Liver (tissue), 8 donors: ENCODE measurements at regions not wholly inside any gene's neighbourhood (a gene's known extent, or its start where the extent isn't known, plus 50 kb on each side); places are given as distances from the start of the nearest gene placed in this dataset.
A peak's percentile ranks its signal among the peaks of the same experiment; 100 is the strongest.

Experiments
- DNase-seq: peaks from one replicate; pipeline ENCODE4 v3.0.0-alpha.2; 2017; ENCODE audit warnings: low spot score
- H3K27ac ChIP-seq, 2 donors: one replicate each; pipeline ENCODE4 v1.7.0; 2013; ENCODE audit warnings: inconsistent platforms in 2 of 2, low read length in 2 of 2, control low read depth in 1 of 2, low read depth in 1 of 2, mild to moderate bottlenecking in 1 of 2
- H3K27me3 ChIP-seq, 4 donors: one replicate each; pipeline versions ENCODE4 v1.6.1 to v1.7.0; 2013; ENCODE audit warnings: low read length in 3 of 4, inconsistent platforms in 1 of 4, mild to moderate bottlenecking in 1 of 4, moderate library complexity in 1 of 4; ENCODE audit not compliant: control insufficient read depth in 4 of 4, insufficient read depth in 4 of 4
- H3K36me3 ChIP-seq, 4 donors: one replicate each; pipeline versions ENCODE4 v1.6.1 to v1.7.0; 2013; ENCODE audit warnings: low read length in 3 of 4, mild to moderate bottlenecking in 3 of 4, low read depth in 1 of 4, moderate library complexity in 1 of 4; ENCODE audit not compliant: control insufficient read depth in 4 of 4, insufficient read depth in 3 of 4
- H3K4me1 ChIP-seq, 4 donors: one replicate each; pipeline versions ENCODE4 v1.6.1 to v1.7.0; 2013; ENCODE audit warnings: low read length in 3 of 4, mild to moderate bottlenecking in 3 of 4, moderate library complexity in 1 of 4; ENCODE audit not compliant: control insufficient read depth in 4 of 4, insufficient read depth in 4 of 4
- H3K4me3 ChIP-seq, 3 donors: one replicate each; pipeline versions ENCODE4 v1.6.1 to v1.7.0; 2013; ENCODE audit warnings: low read length in 3 of 3, control low read depth in 1 of 3, low read depth in 1 of 3, mild to moderate bottlenecking in 1 of 3
- H3K9ac ChIP-seq, 2 donors: one replicate each; pipeline ENCODE4 v1.7.0; 2013; ENCODE audit warnings: low read length in 2 of 2, mild to moderate bottlenecking in 2 of 2, moderate library complexity in 2 of 2, control low read depth in 1 of 2, low read depth in 1 of 2
- H3K9me3 ChIP-seq, 4 donors: one replicate each; pipeline versions ENCODE4 v1.6.1 to v1.7.0; 2013; ENCODE audit warnings: low read length in 3 of 4; ENCODE audit not compliant: control insufficient read depth in 4 of 4
- EGR1 ChIP-seq, 2 donors: IDR thresholded peaks; 2 replicates each; pipeline ENCODE4 v1.6.1; 2016 to 2018; ENCODE audit warnings: antibody characterized with exemption in 2 of 2, low read depth in 2 of 2
- FOXA1 ChIP-seq: IDR thresholded peaks from 2 replicates; pipeline ENCODE4 v1.6.1; 2016; ENCODE audit warnings: antibody characterized with exemption
- FOXA2 ChIP-seq: IDR thresholded peaks from 2 replicates; pipeline ENCODE4 v1.6.1; 2016; ENCODE audit warnings: antibody characterized with exemption
- GABPA ChIP-seq, 2 donors: IDR thresholded peaks in 1 of 2; conservative IDR thresholded peaks in 1 of 2; 2 replicates each; pipeline ENCODE4 v1.6.1; 2016; ENCODE audit warnings: antibody characterized with exemption in 2 of 2, mild to moderate bottlenecking in 1 of 2, moderate library complexity in 1 of 2
- HNF4A ChIP-seq, 2 donors: conservative IDR thresholded peaks; 2 replicates each; pipeline ENCODE4 v1.6.1; 2016; ENCODE audit warnings: antibody characterized with exemption in 2 of 2, mild to moderate bottlenecking in 2 of 2
- HNF4G ChIP-seq: IDR thresholded peaks from 2 replicates; pipeline ENCODE4 v1.6.1; 2016; ENCODE audit warnings: antibody characterized with exemption
- JUND ChIP-seq, 2 donors: IDR thresholded peaks; 2 replicates each; pipeline ENCODE4 v1.6.1; 2016; ENCODE audit warnings: antibody characterized with exemption in 2 of 2
- NR2F2 ChIP-seq: IDR thresholded peaks from 2 replicates; pipeline ENCODE4 v1.6.1; 2016; ENCODE audit warnings: antibody characterized with exemption
- RAD21 ChIP-seq, 2 donors: IDR thresholded peaks; 2 replicates each; pipeline ENCODE4 v1.6.1; 2016; ENCODE audit warnings: antibody characterized with exemption in 2 of 2, mild to moderate bottlenecking in 2 of 2
- RXRA ChIP-seq, 2 donors: IDR thresholded peaks; 2 replicates each; pipeline ENCODE4 v1.6.1; 2017 to 2018; ENCODE audit warnings: antibody characterized with exemption in 2 of 2, mild to moderate bottlenecking in 1 of 2
- SP1 ChIP-seq: IDR thresholded peaks from 2 replicates; pipeline ENCODE4 v1.6.1; 2018; ENCODE audit warnings: antibody characterized with exemption, mild to moderate bottlenecking
- YY1 ChIP-seq: IDR thresholded peaks from 2 replicates; pipeline ENCODE4 v1.6.1; 2016; ENCODE audit warnings: antibody characterized with exemption, mild to moderate bottlenecking
- WGBS: extraction: QIAGEN DNeasy Blood & Tissue Kit; methylation state at CpG from one replicate; pipeline ENCODE4 v1.1.7; 2013; 5-methylcytosine and 5-hydroxymethylcytosine counted together
- TF ChIP-seq, protein P1 (sequence below): IDR thresholded peaks from 2 replicates; pipeline ENCODE4 v1.6.1; 2016; ENCODE audit warnings: antibody characterized with exemption, mild to moderate bottlenecking
- TF ChIP-seq, protein P2 (sequence below): IDR thresholded peaks from 2 replicates; pipeline ENCODE4 v1.6.1; 2016; ENCODE audit warnings: antibody characterized with exemption
- TF ChIP-seq, protein P3 (sequence below): IDR thresholded peaks from 2 replicates; pipeline ENCODE4 v1.6.1; 2016; ENCODE audit warnings: antibody characterized with exemption
- TF ChIP-seq, protein P4 (sequence below): fragments of 150-350 bp; IDR thresholded peaks from 2 replicates; pipeline ENCODE4 v1.5.1; 2017; ENCODE audit warnings: improper control_type of control experiment, low read depth, low read length; ENCODE audit not compliant: missing input control
- TF ChIP-seq, protein P5 (sequence below): IDR thresholded peaks from 2 replicates; pipeline ENCODE4 v1.6.1; 2016; ENCODE audit warnings: antibody characterized with exemption
- donor health status: healthy.
- donor health status: healthy.
- donor health status: healthy.
- donor health status: healthy.
- donor health status: healthy.

DNA sequence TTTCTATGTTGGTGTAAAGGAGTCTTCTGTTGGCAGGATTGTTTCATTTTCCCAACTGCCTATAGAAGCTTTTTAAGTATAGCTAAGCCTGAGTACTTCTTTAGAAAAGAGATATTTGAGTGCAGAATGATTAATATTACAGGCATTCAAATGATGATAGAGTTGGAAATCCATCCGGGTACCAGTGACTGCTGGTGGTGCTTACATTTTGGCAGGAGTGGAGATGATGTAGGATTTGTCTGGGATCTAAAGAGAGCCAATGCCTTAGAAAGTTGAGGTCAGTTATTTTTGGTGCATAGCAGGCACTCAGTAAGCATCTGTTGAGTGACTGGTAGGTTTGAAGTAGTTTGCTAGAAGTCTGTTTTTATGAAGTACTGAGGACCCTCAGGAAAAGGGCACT, 433.5 kb downstream of the DMAC1 start:
- Histone ChIP-seq H3K27me3 (no peaks in the 10 kb centered on the region), H3K36me3 (no peaks in the 10 kb centered on the region), H3K4me1 (peaks cover 4 to 44% (median 36%) of the 10 kb centered on the region in 4 donors), H3K27ac (no peak overlapping the region), H3K4me3 (no peak overlapping the region), H3K9me3 (no peaks in the 10 kb centered on the region), H3K9ac (no peak overlapping the region)
- TF ChIP-seq GABPA (IDR thresholded peaks at IDR 0.05 in 1 of 2, conservative IDR thresholded peaks at IDR 0.05 in 1 of 2) (no peak), RXRA (IDR thresholded peaks at IDR 0.05) (no peak), EGR1 (IDR thresholded peaks at IDR 0.05; ENCODE audit: low read depth in 2 of 2) (no peak), RAD21 (IDR thresholded peaks at IDR 0.05) (no peak), FOXA1 (no peak), HNF4G (no peak), FOXA2 (no peak)
- TF ChIP-seq, protein P1, sequence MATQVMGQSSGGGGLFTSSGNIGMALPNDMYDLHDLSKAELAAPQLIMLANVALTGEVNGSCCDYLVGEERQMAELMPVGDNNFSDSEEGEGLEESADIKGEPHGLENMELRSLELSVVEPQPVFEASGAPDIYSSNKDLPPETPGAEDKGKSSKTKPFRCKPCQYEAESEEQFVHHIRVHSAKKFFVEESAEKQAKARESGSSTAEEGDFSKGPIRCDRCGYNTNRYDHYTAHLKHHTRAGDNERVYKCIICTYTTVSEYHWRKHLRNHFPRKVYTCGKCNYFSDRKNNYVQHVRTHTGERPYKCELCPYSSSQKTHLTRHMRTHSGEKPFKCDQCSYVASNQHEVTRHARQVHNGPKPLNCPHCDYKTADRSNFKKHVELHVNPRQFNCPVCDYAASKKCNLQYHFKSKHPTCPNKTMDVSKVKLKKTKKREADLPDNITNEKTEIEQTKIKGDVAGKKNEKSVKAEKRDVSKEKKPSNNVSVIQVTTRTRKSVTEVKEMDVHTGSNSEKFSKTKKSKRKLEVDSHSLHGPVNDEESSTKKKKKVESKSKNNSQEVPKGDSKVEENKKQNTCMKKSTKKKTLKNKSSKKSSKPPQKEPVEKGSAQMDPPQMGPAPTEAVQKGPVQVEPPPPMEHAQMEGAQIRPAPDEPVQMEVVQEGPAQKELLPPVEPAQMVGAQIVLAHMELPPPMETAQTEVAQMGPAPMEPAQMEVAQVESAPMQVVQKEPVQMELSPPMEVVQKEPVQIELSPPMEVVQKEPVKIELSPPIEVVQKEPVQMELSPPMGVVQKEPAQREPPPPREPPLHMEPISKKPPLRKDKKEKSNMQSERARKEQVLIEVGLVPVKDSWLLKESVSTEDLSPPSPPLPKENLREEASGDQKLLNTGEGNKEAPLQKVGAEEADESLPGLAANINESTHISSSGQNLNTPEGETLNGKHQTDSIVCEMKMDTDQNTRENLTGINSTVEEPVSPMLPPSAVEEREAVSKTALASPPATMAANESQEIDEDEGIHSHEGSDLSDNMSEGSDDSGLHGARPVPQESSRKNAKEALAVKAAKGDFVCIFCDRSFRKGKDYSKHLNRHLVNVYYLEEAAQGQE = no peak
- TF ChIP-seq, protein P2, sequence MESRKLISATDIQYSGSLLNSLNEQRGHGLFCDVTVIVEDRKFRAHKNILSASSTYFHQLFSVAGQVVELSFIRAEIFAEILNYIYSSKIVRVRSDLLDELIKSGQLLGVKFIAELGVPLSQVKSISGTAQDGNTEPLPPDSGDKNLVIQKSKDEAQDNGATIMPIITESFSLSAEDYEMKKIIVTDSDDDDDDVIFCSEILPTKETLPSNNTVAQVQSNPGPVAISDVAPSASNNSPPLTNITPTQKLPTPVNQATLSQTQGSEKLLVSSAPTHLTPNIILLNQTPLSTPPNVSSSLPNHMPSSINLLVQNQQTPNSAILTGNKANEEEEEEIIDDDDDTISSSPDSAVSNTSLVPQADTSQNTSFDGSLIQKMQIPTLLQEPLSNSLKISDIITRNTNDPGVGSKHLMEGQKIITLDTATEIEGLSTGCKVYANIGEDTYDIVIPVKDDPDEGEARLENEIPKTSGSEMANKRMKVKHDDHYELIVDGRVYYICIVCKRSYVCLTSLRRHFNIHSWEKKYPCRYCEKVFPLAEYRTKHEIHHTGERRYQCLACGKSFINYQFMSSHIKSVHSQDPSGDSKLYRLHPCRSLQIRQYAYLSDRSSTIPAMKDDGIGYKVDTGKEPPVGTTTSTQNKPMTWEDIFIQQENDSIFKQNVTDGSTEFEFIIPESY = no peak
- TF ChIP-seq, protein P3, sequence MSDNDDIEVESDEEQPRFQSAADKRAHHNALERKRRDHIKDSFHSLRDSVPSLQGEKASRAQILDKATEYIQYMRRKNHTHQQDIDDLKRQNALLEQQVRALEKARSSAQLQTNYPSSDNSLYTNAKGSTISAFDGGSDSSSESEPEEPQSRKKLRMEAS = no peak
- TF ChIP-seq, protein P4, sequence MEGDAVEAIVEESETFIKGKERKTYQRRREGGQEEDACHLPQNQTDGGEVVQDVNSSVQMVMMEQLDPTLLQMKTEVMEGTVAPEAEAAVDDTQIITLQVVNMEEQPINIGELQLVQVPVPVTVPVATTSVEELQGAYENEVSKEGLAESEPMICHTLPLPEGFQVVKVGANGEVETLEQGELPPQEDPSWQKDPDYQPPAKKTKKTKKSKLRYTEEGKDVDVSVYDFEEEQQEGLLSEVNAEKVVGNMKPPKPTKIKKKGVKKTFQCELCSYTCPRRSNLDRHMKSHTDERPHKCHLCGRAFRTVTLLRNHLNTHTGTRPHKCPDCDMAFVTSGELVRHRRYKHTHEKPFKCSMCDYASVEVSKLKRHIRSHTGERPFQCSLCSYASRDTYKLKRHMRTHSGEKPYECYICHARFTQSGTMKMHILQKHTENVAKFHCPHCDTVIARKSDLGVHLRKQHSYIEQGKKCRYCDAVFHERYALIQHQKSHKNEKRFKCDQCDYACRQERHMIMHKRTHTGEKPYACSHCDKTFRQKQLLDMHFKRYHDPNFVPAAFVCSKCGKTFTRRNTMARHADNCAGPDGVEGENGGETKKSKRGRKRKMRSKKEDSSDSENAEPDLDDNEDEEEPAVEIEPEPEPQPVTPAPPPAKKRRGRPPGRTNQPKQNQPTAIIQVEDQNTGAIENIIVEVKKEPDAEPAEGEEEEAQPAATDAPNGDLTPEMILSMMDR = no peak
- 88% methylated on average over 1 of the region's 1 CpG for WGBS
- DNase-seq = no peak

DNA sequence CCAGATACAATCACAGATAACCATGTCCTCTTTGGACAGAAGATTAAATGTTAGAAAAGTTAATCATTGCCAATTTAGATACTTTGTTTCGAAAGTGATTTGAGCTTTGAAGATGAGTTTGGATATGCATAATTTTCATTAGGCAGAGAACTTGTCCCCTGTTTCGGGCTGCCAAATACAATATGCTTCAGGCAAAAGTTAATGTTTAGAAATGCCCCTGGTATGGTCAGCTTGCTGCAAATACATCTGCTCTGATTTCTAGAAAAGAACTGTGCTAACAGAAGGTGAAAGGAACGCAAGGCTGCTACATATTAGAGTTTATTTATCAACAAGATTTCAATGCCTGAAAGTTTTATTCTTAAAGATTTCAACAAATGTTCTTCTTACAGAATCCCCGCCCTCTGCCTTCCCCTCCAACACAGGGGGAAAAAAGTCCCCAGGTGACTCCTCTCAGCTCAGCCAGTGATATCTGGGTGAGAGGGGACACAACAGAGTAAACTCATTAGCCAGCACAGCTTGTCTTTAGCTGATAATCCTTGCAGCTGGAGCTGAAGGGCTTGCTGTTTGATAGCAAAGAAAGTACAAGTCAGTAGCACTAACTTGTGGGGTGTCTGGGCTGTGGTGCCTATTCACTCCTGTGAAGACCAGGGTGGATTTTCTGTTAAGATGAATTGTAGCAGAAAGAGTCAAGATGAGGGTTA, 435.7 kb downstream of the DMAC1 start:
- no peaks in the 10 kb centered on the region for H3K27me3 ChIP-seq
- 29% methylated on average over 4 of the region's 4 CpGs for whole genome bisulfite sequencing
- no peak overlapping the region for H3K4me3 ChIP-seq
- DNase-seq = no peak
- H3K36me3 ChIP-seq = no peaks in the 10 kb centered on the region
- peak overlapping the region in 1 of 2 donors; percentile 18 for H3K9ac ChIP-seq
- TF ChIP-seq YY1 = peak; percentile 21
- TF ChIP-seq NR2F2 = no peak
- no peak for TF ChIP-seq HNF4A (conservative IDR thresholded peaks at IDR 0.05)
- TF ChIP-seq, protein P5, sequence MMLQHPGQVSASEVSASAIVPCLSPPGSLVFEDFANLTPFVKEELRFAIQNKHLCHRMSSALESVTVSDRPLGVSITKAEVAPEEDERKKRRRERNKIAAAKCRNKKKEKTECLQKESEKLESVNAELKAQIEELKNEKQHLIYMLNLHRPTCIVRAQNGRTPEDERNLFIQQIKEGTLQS = no peak
- TF ChIP-seq, protein P4 = no peak
- TF ChIP-seq, protein P3 = no peak
- no peak for TF ChIP-seq FOXA1
- no peak for TF ChIP-seq JUND (IDR thresholded peaks at IDR 0.05)
- TF ChIP-seq, protein P2 = no peak
- TF ChIP-seq EGR1 (IDR thresholded peaks at IDR 0.05; ENCODE audit: low read depth in 2 of 2) = no peak
- no peak for TF ChIP-seq GABPA (IDR thresholded peaks at IDR 0.05 in 1 of 2, conservative IDR thresholded peaks at IDR 0.05 in 1 of 2)
- no peak for TF ChIP-seq HNF4G
- peak; percentile 17 to 27 for TF ChIP-seq RXRA (IDR thresholded peaks at IDR 0.05)
- peak; percentile 70 for TF ChIP-seq SP1
- H3K27ac ChIP-seq = peak overlapping the region; percentile 44 to 57
- no peaks in the 10 kb centered on the region for H3K9me3 ChIP-seq
- peaks cover 4 to 24% (median 23%) of the 10 kb centered on the region in 4 donors for H3K4me1 ChIP-seq
